GM12878 (cell line): ENCODE measurements at regions not wholly inside any gene's neighbourhood (a gene's known extent, or its start where the extent isn't known, plus 50 kb on each side); places are given as distances from the start of the nearest gene placed in this dataset.

Experiments used
- ATAC-seq: fragments of 200-7000 bp; cut with Tn5 transposase; 3 replicates; pipeline ENCODE4 v1.9.1; 2020; ENCODE audit warnings: mild to moderate bottlenecking, moderate library complexity
- BruUV-seq: library from RNA; stranded (reverse); fragments of 400-500 nt; replicated peaks from 2 replicates; lab custom pipeline; 2021; lab: Mats Ljungman, UMichigan
- CTCF ChIA-PET: fragments of 300-600 bp; sonication (Branson Sonifier 250); formaldehyde crosslinking; extraction: SDS; loops from one replicate; lab custom pipeline; 2021; ENCODE audit warnings: inconsistent platforms; lab: Yijun Ruan, JAX
- POLR2A ChIA-PET: fragments of 350-600 bp; formaldehyde crosslinking; extraction: SDS; loops from one replicate; lab custom pipeline; 2021; ENCODE audit warnings: inconsistent platforms; lab: Charles Lee
- RAD21 ChIA-PET: fragments of 300-600 bp; sonication (Branson Sonifier 250); formaldehyde crosslinking; loops from one replicate; lab custom pipeline; 2023; ENCODE audit warnings: antibody characterized with exemption; ENCODE audit not compliant: unreplicated experiment; lab: Charles Lee
- SMC1A ChIA-PET: fragments of 300-600 bp; sonication (Branson Sonifier 250); formaldehyde crosslinking; loops from one replicate; lab custom pipeline; 2023; ENCODE audit not compliant: unreplicated experiment, uncharacterized antibody; lab: Charles Lee
- DNase-seq: peaks from one replicate; pipeline ENCODE4 v3.0.0-alpha.2; 2011; ENCODE audit warnings: low read depth, low spot score
- FAIRE-seq: peaks from 3 replicates; lab custom pipeline; 2011; peaks lifted over from hg19 to GRCh38; lab: Jason Lieb, UNC
- H2AFZ ChIP-seq: 2 replicates; pipeline ENCODE4 v1.6.0; 2011; ENCODE audit warnings: low read depth, low read length, control low read depth; ENCODE audit not compliant: control insufficient read depth
- H3K27ac ChIP-seq: 2 replicates; pipeline ENCODE4 v1.5.1; 2011; ENCODE audit warnings: control low read depth; ENCODE audit not compliant: control insufficient read depth, insufficient read depth
- H3K27me3 ChIP-seq, 2 experiments: replicated peaks in 1 of 2; 2 replicates each; pipeline versions ENCODE4 v1.6.0 to v1.6.1; 2011; ENCODE audit warnings: low read length in 1 of 2; ENCODE audit not compliant: control insufficient read depth in 2 of 2, insufficient read depth in 2 of 2
- H3K36me3 ChIP-seq, 2 experiments: 2 replicates each; pipeline ENCODE4 v1.5.1; 2011; ENCODE audit warnings: low read length in 1 of 2; ENCODE audit not compliant: control insufficient read depth in 2 of 2, insufficient read depth in 2 of 2
- H3K4me1 ChIP-seq: 2 replicates; pipeline ENCODE4 v1.6.1; 2011; ENCODE audit warnings: mild to moderate bottlenecking, low read length, moderate library complexity, mixed read lengths; ENCODE audit not compliant: control insufficient read depth, insufficient read depth
- H3K4me2 ChIP-seq: 2 replicates; pipeline ENCODE4 v1.6.0; 2011; ENCODE audit warnings: control low read depth; ENCODE audit not compliant: control insufficient read depth, insufficient read depth
- H3K4me3 ChIP-seq: fragments of 200-600 bp; sonication (generic); 2 replicates; pipeline ENCODE4 v1.5.1; 2016
- H3K79me2 ChIP-seq: 2 replicates; pipeline ENCODE4 v1.6.0; 2011; ENCODE audit warnings: low read length; ENCODE audit not compliant: control insufficient read depth, insufficient read depth
- H3K9ac ChIP-seq: 2 replicates; pipeline ENCODE4 v1.8.0; 2011; ENCODE audit warnings: low read length, control low read depth, mixed read lengths; ENCODE audit not compliant: control insufficient read depth, insufficient read depth
- H3K9me3 ChIP-seq: replicated peaks from 3 replicates; pipeline ENCODE4 v1.5.1; 2011; ENCODE audit warnings: mild to moderate bottlenecking, low read length; ENCODE audit not compliant: control insufficient read depth, insufficient read depth
- H4K20me1 ChIP-seq: 2 replicates; pipeline ENCODE4 v1.6.0; 2011; ENCODE audit not compliant: control insufficient read depth, insufficient read depth
- BCLAF1 ChIP-seq: fragments of 450-650 bp; IDR thresholded peaks from 2 replicates; pipeline ENCODE4 v1.6.1; 2017; ENCODE audit warnings: antibody characterized with exemption, mild to moderate bottlenecking, moderate library complexity
- EP300 ChIP-seq, 2 experiments: fragments of 150-350 bp in 1 of 2; IDR thresholded peaks; 2 replicates each; pipeline ENCODE4 v1.6.1; 2011 to 2012; ENCODE audit warnings: low read depth in 2 of 2, low read length in 2 of 2, borderline replicate concordance in 1 of 2, improper control_type of control experiment in 1 of 2, inconsistent platforms in 1 of 2; ENCODE audit not compliant: control insufficient read depth in 1 of 2
- YBX1 ChIP-seq: fragments of 450-650 bp; IDR thresholded peaks from 2 replicates; pipeline ENCODE4 v1.6.1; 2016; ENCODE audit warnings: antibody characterized with exemption
- ZBTB40 ChIP-seq: fragments of 450-650 bp; IDR thresholded peaks from 2 replicates; pipeline ENCODE4 v1.6.1; 2016; ENCODE audit warnings: mild to moderate bottlenecking, moderate library complexity, borderline replicate concordance
- ZNF24 ChIP-seq: fragments of 450-650 bp; IDR thresholded peaks from 2 replicates; pipeline ENCODE4 v1.6.1; 2017; ENCODE audit warnings: antibody characterized with exemption, mild to moderate bottlenecking
- WGBS: methylation state at CpG from one replicate; pipeline ENCODE4 v1.1.6; 2016; ENCODE audit warnings: low lambda C conversion rate; ENCODE audit not compliant: insufficient replicate concordance, insufficient coverage; ENCODE audit errors: missing lambda C conversion rate; 5-methylcytosine and 5-hydroxymethylcytosine counted together
- in situ Hi-C: fragments of 300-500 bp; cut with MboI; formaldehyde crosslinking; loops from 9 replicates; pipeline ENCODE4 v1.14.3; 2018; ENCODE audit warnings: mixed read lengths
- intact Hi-C: fragments of 100-400 bp; cut with micrococcal nuclease; formaldehyde crosslinking; loops from one replicate; pipeline ENCODE4 v1.14.2; 2022; ENCODE audit not compliant: unreplicated experiment
- TF ChIP-seq, protein P1 (sequence below): fragments of 450-650 bp; IDR thresholded peaks from 2 replicates; pipeline ENCODE4 v1.6.1; 2018; ENCODE audit warnings: mild to moderate bottlenecking, low read depth, moderate library complexity; ENCODE audit not compliant: partially characterized antibody
- TF ChIP-seq, protein P2 (sequence below): IDR thresholded peaks from 2 replicates; pipeline ENCODE4 v1.6.1; 2012; ENCODE audit warnings: low read depth, low read length, improper control_type of control experiment

DNA sequence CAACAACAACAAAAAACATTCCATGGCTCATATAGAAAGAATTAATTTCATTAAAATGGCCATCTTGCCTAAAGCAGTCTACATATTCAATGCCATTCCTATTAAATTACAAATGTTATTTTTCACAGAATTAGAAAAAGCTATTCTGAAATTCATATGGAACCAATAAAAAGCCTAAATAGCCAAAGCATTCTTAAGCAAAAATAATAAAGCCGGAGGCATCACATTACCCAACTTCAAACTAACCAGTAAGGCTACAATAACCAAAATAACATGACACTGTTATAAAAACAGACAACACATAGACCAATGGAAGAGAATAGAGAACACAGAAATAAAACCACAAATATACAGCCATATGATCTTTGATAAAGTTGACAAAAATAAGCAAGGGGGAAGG lies 330.4 kb downstream of the KIF20B start:
- ATAC-seq (no peak), DNase-seq (no peak), FAIRE-seq (no peak)
- no peak overlapping the region for H3K9ac ChIP-seq
- ChIA-PET CTCF (no interaction called here), SMC1A (no interaction called here), POLR2A (no interaction called here), RAD21 (no interaction called here)
- in situ Hi-C loops (no loop called here), intact Hi-C loops (no loop called here)
- no peak overlapping the region for H3K4me2 ChIP-seq
- no peak overlapping the region for H3K4me3 ChIP-seq
- H2AFZ ChIP-seq: no peak overlapping the region
- no peaks in the 10 kb centered on the region for H3K27me3 ChIP-seq
- no TSS peak for BruUV-seq
- H3K4me1 ChIP-seq: no peaks in the 10 kb centered on the region
- H4K20me1 ChIP-seq: no peaks in the 10 kb centered on the region
- H3K79me2 ChIP-seq: no peaks in the 10 kb centered on the region
- no peak overlapping the region for H3K27ac ChIP-seq
- no peaks in the 10 kb centered on the region for H3K9me3 ChIP-seq
- H3K36me3 ChIP-seq: no peaks in the 10 kb centered on the region
- WGBS: 52% methylated on average over 1 of the region's 1 CpG
- TF ChIP-seq, protein P1, sequence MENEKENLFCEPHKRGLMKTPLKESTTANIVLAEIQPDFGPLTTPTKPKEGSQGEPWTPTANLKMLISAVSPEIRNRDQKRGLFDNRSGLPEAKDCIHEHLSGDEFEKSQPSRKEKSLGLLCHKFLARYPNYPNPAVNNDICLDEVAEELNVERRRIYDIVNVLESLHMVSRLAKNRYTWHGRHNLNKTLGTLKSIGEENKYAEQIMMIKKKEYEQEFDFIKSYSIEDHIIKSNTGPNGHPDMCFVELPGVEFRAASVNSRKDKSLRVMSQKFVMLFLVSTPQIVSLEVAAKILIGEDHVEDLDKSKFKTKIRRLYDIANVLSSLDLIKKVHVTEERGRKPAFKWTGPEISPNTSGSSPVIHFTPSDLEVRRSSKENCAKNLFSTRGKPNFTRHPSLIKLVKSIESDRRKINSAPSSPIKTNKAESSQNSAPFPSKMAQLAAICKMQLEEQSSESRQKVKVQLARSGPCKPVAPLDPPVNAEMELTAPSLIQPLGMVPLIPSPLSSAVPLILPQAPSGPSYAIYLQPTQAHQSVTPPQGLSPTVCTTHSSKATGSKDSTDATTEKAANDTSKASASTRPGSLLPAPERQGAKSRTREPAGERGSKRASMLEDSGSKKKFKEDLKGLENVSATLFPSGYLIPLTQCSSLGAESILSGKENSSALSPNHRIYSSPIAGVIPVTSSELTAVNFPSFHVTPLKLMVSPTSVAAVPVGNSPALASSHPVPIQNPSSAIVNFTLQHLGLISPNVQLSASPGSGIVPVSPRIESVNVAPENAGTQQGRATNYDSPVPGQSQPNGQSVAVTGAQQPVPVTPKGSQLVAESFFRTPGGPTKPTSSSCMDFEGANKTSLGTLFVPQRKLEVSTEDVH: no peak
- no peak for TF ChIP-seq EP300 (IDR thresholded peaks at IDR 0.05; ENCODE audit: borderline replicate concordance in 1 of 2, control insufficient read depth in 1 of 2, low read depth in 2 of 2, low read length in 2 of 2)
- TF ChIP-seq YBX1: no peak
- TF ChIP-seq, protein P2, sequence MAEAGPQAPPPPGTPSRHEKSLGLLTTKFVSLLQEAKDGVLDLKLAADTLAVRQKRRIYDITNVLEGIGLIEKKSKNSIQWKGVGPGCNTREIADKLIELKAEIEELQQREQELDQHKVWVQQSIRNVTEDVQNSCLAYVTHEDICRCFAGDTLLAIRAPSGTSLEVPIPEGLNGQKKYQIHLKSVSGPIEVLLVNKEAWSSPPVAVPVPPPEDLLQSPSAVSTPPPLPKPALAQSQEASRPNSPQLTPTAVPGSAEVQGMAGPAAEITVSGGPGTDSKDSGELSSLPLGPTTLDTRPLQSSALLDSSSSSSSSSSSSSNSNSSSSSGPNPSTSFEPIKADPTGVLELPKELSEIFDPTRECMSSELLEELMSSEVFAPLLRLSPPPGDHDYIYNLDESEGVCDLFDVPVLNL: no peak
- TF ChIP-seq BCLAF1: no peak
- TF ChIP-seq ZNF24: no peak
- no peak for TF ChIP-seq ZBTB40
